OCI-LY7 (cell line): ENCODE measurements at regions not wholly inside any gene's neighbourhood (a gene's known extent, or its start where the extent isn't known, plus 50 kb on each side); places are given as distances from the start of the nearest gene placed in this dataset.

Source experiments
- EZH2phosphoT487 ChIP-seq: fragments of 200-600 bp; sonication (generic); IDR thresholded peaks from 2 replicates; pipeline ENCODE4 v1.6.1; 2018; ENCODE audit warnings: low read depth, borderline replicate concordance, mild to moderate bottlenecking, mixed run types, antibody characterized with exemption, low read length, moderate library complexity, mixed read lengths
- TF ChIP-seq, protein P1 (sequence below): fragments of 200-600 bp; sonication (generic); conservative IDR thresholded peaks from 2 replicates; pipeline ENCODE4 v1.5.1; 2014; ENCODE audit warnings: mild to moderate bottlenecking, antibody characterized with exemption, low read length, moderate library complexity, mixed read lengths

DNA sequence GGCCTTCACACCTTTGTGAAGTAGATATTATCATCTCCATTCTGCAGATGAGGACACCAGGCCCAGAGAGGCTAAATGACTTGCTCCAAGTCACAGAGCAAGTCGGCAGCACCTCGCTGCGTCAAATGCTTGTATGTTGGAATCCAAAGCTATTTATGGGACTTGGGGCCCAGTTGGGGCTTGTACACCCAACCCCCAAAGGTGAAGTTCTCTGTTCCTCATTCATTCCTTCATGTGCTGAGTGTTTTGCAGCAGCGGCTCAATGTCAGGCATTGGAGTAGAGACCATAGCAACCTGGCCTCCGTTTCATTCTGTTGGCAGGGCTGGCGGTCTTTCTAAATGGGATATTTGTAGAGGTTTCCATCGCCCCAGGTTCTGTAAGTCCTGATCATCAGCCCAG, 113.4 kb upstream of the SLC25A33 start:
- TF ChIP-seq, protein P1, sequence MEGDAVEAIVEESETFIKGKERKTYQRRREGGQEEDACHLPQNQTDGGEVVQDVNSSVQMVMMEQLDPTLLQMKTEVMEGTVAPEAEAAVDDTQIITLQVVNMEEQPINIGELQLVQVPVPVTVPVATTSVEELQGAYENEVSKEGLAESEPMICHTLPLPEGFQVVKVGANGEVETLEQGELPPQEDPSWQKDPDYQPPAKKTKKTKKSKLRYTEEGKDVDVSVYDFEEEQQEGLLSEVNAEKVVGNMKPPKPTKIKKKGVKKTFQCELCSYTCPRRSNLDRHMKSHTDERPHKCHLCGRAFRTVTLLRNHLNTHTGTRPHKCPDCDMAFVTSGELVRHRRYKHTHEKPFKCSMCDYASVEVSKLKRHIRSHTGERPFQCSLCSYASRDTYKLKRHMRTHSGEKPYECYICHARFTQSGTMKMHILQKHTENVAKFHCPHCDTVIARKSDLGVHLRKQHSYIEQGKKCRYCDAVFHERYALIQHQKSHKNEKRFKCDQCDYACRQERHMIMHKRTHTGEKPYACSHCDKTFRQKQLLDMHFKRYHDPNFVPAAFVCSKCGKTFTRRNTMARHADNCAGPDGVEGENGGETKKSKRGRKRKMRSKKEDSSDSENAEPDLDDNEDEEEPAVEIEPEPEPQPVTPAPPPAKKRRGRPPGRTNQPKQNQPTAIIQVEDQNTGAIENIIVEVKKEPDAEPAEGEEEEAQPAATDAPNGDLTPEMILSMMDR = no peak
- no peak for TF ChIP-seq EZH2phosphoT487
